Sigmoid colon (tissue), 6 donors: ENCODE measurements at regions not wholly inside any gene's neighbourhood (a gene's known extent, or its start where the extent isn't known, plus 50 kb on each side); places are given as distances from the start of the nearest gene placed in this dataset.

Experiments used
- DNase-seq: peaks from one replicate; pipeline ENCODE4 v3.0.0-alpha.2; 2019
- H3K27ac ChIP-seq, 4 donors: fragments of 200-600 bp; sonication (generic); one replicate each; pipeline ENCODE4 v1.5.1; 2016 to 2019; ENCODE audit warnings: mild to moderate bottlenecking in 1 of 4
- H3K27me3 ChIP-seq, 3 donors: fragments of 200-600 bp; sonication (generic); one replicate each; pipeline ENCODE4 v1.5.1; 2019; ENCODE audit warnings: mild to moderate bottlenecking in 1 of 3
- H3K36me3 ChIP-seq, 4 donors: fragments of 200-600 bp; sonication (generic); one replicate each; pipeline ENCODE4 v1.5.1; 2016 to 2019
- H3K4me1 ChIP-seq, 4 donors: fragments of 200-600 bp; sonication (generic); one replicate each; pipeline ENCODE4 v1.5.1; 2017 to 2019
- H3K4me3 ChIP-seq, 4 donors: fragments of 200-600 bp; sonication (generic); one replicate each; pipeline ENCODE4 v1.5.1; 2017 to 2019; ENCODE audit warnings: mild to moderate bottlenecking in 2 of 4, moderate library complexity in 1 of 4
- H3K9me3 ChIP-seq, 4 donors: fragments of 200-600 bp in 3 of 4; sonication (generic) in 3 of 4; one replicate each; pipeline versions ENCODE4 v1.5.1 to v1.6.1; 2013 to 2019
- EP300 ChIP-seq, 4 donors: sonication (generic); formaldehyde crosslinking; IDR thresholded peaks; one replicate each; pipeline ENCODE4 v1.6.1; 2017; ENCODE audit warnings: antibody characterized with exemption in 4 of 4
- POLR2A ChIP-seq, 2 donors: fragments of 450-650 bp; IDR thresholded peaks; one replicate each; pipeline ENCODE4 v1.6.1; 2016; ENCODE audit warnings: antibody characterized with exemption in 2 of 2, mild to moderate bottlenecking in 2 of 2, moderate library complexity in 2 of 2
- POLR2AphosphoS5 ChIP-seq, 4 donors: sonication (generic); formaldehyde crosslinking; IDR thresholded peaks; one replicate each; pipeline ENCODE4 v1.6.1; 2017; ENCODE audit warnings: antibody characterized with exemption in 4 of 4
- WGBS, 2 donors: extraction: QIAGEN DNeasy Blood & Tissue Kit; methylation state at CpG; one replicate each; pipeline ENCODE4 v1.1.7; 2013; 5-methylcytosine and 5-hydroxymethylcytosine counted together
- intact Hi-C: fragments of 100-400 bp; cut with DNase I; formaldehyde crosslinking; loops from one replicate; pipeline ENCODE4 v1.15.1; 2023
- TF ChIP-seq, protein P1 (sequence below), 4 experiments: fragments of 450-650 bp in 3 of 4; fragments of 200-600 bp in 1 of 4; IDR thresholded peaks; one replicate each; pipeline ENCODE4 v1.5.1; 2016 to 2019; ENCODE audit warnings: antibody characterized with exemption in 4 of 4, mild to moderate bottlenecking in 3 of 4, moderate library complexity in 2 of 4
- donor health status: healthy with polysubstance abuse.
- donor health status: healthy.

DNA sequence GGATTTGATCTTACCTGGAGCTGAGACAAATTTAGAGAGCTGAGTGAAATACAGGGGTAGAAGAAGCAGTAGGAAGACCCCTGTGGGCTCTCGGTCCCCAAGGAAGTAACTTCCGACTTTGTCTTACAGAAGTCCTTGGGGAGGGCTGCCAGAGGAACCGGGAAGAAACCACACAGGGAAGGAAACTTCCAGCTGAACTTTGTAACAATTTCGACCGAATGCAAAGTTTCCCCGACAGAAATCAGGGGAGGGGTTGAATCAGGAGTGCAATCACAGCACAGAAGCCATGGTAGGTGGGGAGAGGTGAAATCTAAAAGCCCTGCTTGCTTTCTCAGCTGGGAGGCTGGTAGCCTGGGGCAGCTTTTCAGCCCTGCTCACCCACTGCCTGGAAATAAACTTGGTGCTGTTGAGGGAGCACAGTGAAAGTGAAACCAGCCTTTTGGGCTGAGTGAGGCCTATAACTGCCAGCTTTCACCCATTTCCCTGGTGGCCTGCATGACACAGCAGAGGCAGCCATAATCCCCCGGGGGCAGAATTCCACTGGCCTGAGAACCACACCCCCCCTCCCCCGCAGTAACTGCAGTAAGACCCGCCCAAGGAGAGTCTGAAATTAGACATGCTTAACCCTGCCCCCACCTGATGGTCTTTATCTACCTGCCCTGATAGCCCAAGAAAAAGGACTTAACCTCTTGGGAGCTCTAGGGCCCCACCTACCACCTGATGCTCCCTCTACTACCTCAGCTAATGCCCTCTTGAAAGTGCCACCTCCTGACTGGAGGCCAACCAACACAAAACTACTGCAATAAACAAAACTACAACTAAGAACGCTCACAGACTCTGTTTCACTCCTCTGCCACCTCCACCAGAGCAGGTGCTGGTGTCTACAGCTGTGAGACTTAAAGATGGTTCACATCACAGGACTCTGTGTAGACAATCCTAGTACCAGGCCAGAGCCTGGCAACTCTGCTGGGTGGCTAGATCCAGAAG is 248.2 kb downstream of the PARM1 start:
- WGBS, 2 donors = 15 to 53% methylated on average over 10 of the region's 10 CpGs
- Histone ChIP-seq H3K27ac (no peak overlapping the region), H3K4me3 (no peak overlapping the region), H3K36me3 (no peaks in the 10 kb centered on the region), H3K4me1 (no peaks in the 10 kb centered on the region), H3K27me3 (no peaks in the 10 kb centered on the region), H3K9me3 (no peaks in the 10 kb centered on the region)
- TF ChIP-seq POLR2AphosphoS5 (IDR thresholded peaks at IDR 0.05) (no peak), POLR2A (IDR thresholded peaks at IDR 0.05) (no peak), EP300 (IDR thresholded peaks at IDR 0.05) (no peak)
- TF ChIP-seq, protein P1, sequence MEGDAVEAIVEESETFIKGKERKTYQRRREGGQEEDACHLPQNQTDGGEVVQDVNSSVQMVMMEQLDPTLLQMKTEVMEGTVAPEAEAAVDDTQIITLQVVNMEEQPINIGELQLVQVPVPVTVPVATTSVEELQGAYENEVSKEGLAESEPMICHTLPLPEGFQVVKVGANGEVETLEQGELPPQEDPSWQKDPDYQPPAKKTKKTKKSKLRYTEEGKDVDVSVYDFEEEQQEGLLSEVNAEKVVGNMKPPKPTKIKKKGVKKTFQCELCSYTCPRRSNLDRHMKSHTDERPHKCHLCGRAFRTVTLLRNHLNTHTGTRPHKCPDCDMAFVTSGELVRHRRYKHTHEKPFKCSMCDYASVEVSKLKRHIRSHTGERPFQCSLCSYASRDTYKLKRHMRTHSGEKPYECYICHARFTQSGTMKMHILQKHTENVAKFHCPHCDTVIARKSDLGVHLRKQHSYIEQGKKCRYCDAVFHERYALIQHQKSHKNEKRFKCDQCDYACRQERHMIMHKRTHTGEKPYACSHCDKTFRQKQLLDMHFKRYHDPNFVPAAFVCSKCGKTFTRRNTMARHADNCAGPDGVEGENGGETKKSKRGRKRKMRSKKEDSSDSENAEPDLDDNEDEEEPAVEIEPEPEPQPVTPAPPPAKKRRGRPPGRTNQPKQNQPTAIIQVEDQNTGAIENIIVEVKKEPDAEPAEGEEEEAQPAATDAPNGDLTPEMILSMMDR (IDR thresholded peaks at IDR 0.05) = no peak
- intact Hi-C loops = no loop called here
- DNase-seq = no peak

DNA sequence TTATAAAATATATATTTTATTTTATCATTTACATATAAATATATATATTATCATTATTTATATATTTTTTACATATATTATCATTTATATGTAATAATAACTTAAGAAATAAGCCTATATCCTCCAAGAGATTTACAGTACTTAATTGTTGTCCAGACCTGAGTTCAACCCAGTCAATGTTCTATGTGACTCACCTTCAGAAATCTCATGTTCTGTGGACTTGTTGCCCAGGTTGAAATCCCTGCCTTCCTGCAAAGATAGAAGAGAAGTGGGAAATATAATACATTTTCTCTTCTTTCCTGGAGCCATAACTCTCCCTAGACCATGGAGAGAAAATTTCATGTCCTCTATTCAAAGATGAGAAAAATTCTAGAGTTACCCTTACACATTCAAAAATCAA is 247.3 kb downstream of the PARM1 start:
- Histone ChIP-seq H3K27me3 (no peaks in the 10 kb centered on the region), H3K36me3 (no peaks in the 10 kb centered on the region), H3K9me3 (no peaks in the 10 kb centered on the region), H3K4me1 (no peaks in the 10 kb centered on the region), H3K4me3 (no peak overlapping the region), H3K27ac (no peak overlapping the region)
- TF ChIP-seq POLR2A (IDR thresholded peaks at IDR 0.05) = no peak
- TF ChIP-seq EP300 (IDR thresholded peaks at IDR 0.05) = no peak
- intact Hi-C loops = no loop called here
- DNase-seq = no peak

GRCh38 chr4:75179510-75179909 is 246.6 kb downstream of the PARM1 start:
- TF ChIP-seq POLR2A (IDR thresholded peaks at IDR 0.05) = no peak
- intact Hi-C loops = no loop called here
- no peak overlapping the region for H3K27ac ChIP-seq
- DNase-seq = no peak
- H3K4me1 ChIP-seq = no peaks in the 10 kb centered on the region
- H3K9me3 ChIP-seq = no peaks in the 10 kb centered on the region
- no peak overlapping the region for H3K4me3 ChIP-seq
- no peaks in the 10 kb centered on the region for H3K27me3 ChIP-seq
- H3K36me3 ChIP-seq = no peaks in the 10 kb centered on the region

GRCh38 chr4:75172551-75172950 is 239.6 kb downstream of the PARM1 start:
- no peaks in the 10 kb centered on the region for H3K4me1 ChIP-seq
- intact Hi-C loops = no loop called here
- no peak overlapping the region for H3K4me3 ChIP-seq
- no peak for DNase-seq
- no peaks in the 10 kb centered on the region for H3K27me3 ChIP-seq
- H3K27ac ChIP-seq = no peak overlapping the region
- H3K36me3 ChIP-seq = no peaks in the 10 kb centered on the region
- no peak for TF ChIP-seq EP300 (IDR thresholded peaks at IDR 0.05)
- TF ChIP-seq POLR2AphosphoS5 (IDR thresholded peaks at IDR 0.05) = no peak
- no peak for TF ChIP-seq POLR2A (IDR thresholded peaks at IDR 0.05)
- TF ChIP-seq, protein P1 (IDR thresholded peaks at IDR 0.05) = no peak
- no peaks in the 10 kb centered on the region for H3K9me3 ChIP-seq

- WGBS, 2 donors = 80 to 94% methylated on average over 6 of the region's 6 CpGs
- DNase-seq = no peak
- H3K4me3 ChIP-seq = no peak overlapping the region
- H3K36me3 ChIP-seq = no peaks in the 10 kb centered on the region
- intact Hi-C loops = no loop called here
- H3K4me1 ChIP-seq = no peaks in the 10 kb centered on the region
- TF ChIP-seq POLR2AphosphoS5 (IDR thresholded peaks at IDR 0.05) (no peak), EP300 (IDR thresholded peaks at IDR 0.05) (no peak), POLR2A (IDR thresholded peaks at IDR 0.05) (no peak)
- TF ChIP-seq, protein P1 (IDR thresholded peaks at IDR 0.05) = no peak
- H3K27me3 ChIP-seq = no peaks in the 10 kb centered on the region
- H3K9me3 ChIP-seq = no peaks in the 10 kb centered on the region
- H3K27ac ChIP-seq = no peak overlapping the region
Observed at GRCh38 chr4:75169427-75169826, 236.5 kb downstream of the PARM1 start.

DNA sequence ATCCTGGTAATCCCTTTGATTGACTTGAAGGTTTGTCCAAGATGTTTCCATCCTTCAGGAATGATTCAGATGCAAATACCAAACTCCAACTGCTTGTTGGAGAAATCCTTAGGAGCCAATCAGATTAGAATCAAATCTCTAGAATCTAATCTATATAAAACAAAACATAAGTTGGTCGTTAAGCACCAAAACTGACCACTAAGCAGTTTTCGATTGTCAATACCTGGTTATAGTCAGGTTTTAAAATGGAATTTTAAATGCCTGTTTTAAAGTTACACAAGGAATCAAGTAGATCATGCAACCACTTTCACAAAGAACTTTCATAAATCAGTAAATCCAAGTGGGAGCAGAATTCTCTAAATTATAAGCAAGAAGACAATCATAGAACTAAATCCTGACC is 236.1 kb downstream of the PARM1 start:
- TF ChIP-seq POLR2AphosphoS5 (IDR thresholded peaks at IDR 0.05) = no peak
- no peak for TF ChIP-seq POLR2A (IDR thresholded peaks at IDR 0.05)
- TF ChIP-seq, protein P1 (IDR thresholded peaks at IDR 0.05) = no peak
- no peak for TF ChIP-seq EP300 (IDR thresholded peaks at IDR 0.05)
- Histone ChIP-seq H3K36me3 (no peaks in the 10 kb centered on the region), H3K9me3 (no peaks in the 10 kb centered on the region), H3K4me1 (no peaks in the 10 kb centered on the region), H3K27me3 (no peaks in the 10 kb centered on the region), H3K27ac (no peak overlapping the region), H3K4me3 (no peak overlapping the region)
- intact Hi-C loops = no loop called here
- no peak for DNase-seq
- WGBS, 2 donors = 78 to 80% methylated on average over 2 of the region's 2 CpGs
